A549 (cell line): ENCODE measurements at regions not wholly inside any gene's neighbourhood (a gene's known extent, or its start where the extent isn't known, plus 50 kb on each side); places are given as distances from the start of the nearest gene placed in this dataset.
A peak's percentile ranks its signal among the peaks of the same experiment; 100 is the strongest.

Source experiments
- ATAC-seq, 2 experiments: fragments of 200-7000 bp in 1 of 2; fragments of >200 bp in 1 of 2; cut with Nextera tagmentation in 1 of 2; cut with Tn5 transposase in 1 of 2; 3 replicates each; pipeline versions ENCODE4 v1.8.0 to v1.9.1; 2018 to 2020; ENCODE audit warnings: mild to moderate bottlenecking in 1 of 2, moderate library complexity in 1 of 2
- CTCF ChIA-PET: fragments of 300-600 bp; sonication (Branson Sonifier 250); formaldehyde crosslinking; extraction: SDS; loops from one replicate; lab custom pipeline; 2021; ENCODE audit warnings: antibody characterized with exemption, inconsistent platforms; lab: Yijun Ruan, JAX
- POLR2A ChIA-PET: fragments of 350-600 bp; formaldehyde crosslinking; extraction: SDS; loops from one replicate; lab custom pipeline; 2021; ENCODE audit warnings: antibody characterized with exemption, inconsistent platforms; lab: Yijun Ruan, JAX
- DNase-seq, 2 experiments: peaks; one replicate each; pipeline versions ENCODE4 v3.0.0 to v3.0.0-alpha.2; 2011 to 2016; ENCODE audit warnings: low read depth in 1 of 2, low spot score in 1 of 2
- FAIRE-seq: peaks from 2 replicates; lab custom pipeline; 2011; peaks lifted over from hg19 to GRCh38; lab: Jason Lieb, UNC
- H3K27ac ChIP-seq, 2 experiments: fragments of >200 bp; sonication (Bioruptor Twin); formaldehyde crosslinking; 3 replicates each; pipeline ENCODE4 v1.5.1; 2016 to 2017
- H3K4me1 ChIP-seq: fragments of >200 bp; sonication (Bioruptor Twin); formaldehyde crosslinking; 3 replicates; pipeline ENCODE4 v1.6.1; 2016
- H3K4me2 ChIP-seq: fragments of >200 bp; sonication (Bioruptor Twin); formaldehyde crosslinking; 3 replicates; pipeline ENCODE4 v1.6.1; 2016
- H3K4me3 ChIP-seq: fragments of >200 bp; sonication (Bioruptor Twin); formaldehyde crosslinking; 3 replicates; pipeline ENCODE4 v1.5.1; 2016
- H3K9me3 ChIP-seq: fragments of >200 bp; sonication (Bioruptor Twin); formaldehyde crosslinking; 3 replicates; pipeline ENCODE4 v1.6.1; 2016
- CBX8 ChIP-seq: fragments of 200-600 bp; sonication (generic); IDR thresholded peaks from 2 replicates; pipeline ENCODE4 v1.6.1; 2016
- CEBPB ChIP-seq, 2 experiments: fragments of >200 bp in 1 of 2; sonication (Bioruptor Twin) in 1 of 2; formaldehyde crosslinking in 1 of 2; IDR thresholded peaks; 2 replicates each; pipeline ENCODE4 v1.6.1; 2012 to 2016
- EHMT2 ChIP-seq: fragments of 200-600 bp; sonication (generic); IDR thresholded peaks from 2 replicates; pipeline ENCODE4 v1.6.1; 2016; ENCODE audit warnings: antibody characterized with exemption, low read depth, mild to moderate bottlenecking, moderate library complexity
- EP300 ChIP-seq, 2 experiments: fragments of >200 bp; sonication (Bioruptor Twin); formaldehyde crosslinking; IDR thresholded peaks; 2 replicates in 1 of 2; 3 replicates in 1 of 2; pipeline ENCODE4 v1.6.1; 2016 to 2017
- GATA3 ChIP-seq: IDR thresholded peaks from 2 replicates; pipeline ENCODE4 v1.6.1; 2012; ENCODE audit warnings: borderline replicate concordance
- HDAC2 ChIP-seq: fragments of 200-600 bp; sonication (generic); IDR thresholded peaks from 2 replicates; pipeline ENCODE4 v1.6.1; 2016
- HEYL ChIP-seq: fragments of 250-450 bp; sonication (Bioruptor Pico); IDR thresholded peaks from 2 replicates; pipeline ENCODE4 v1.8.0; 2021; ENCODE audit warnings: mild to moderate bottlenecking, moderate library complexity
- HOXA7 ChIP-seq: fragments of 250-450 bp; sonication (Bioruptor Pico); IDR thresholded peaks from 2 replicates; pipeline ENCODE4 v1.5.0; 2020; ENCODE audit warnings: mild to moderate bottlenecking, moderate library complexity
- HOXB5 ChIP-seq: fragments of 250-450 bp; sonication (Bioruptor Pico); IDR thresholded peaks from 2 replicates; pipeline ENCODE4 v1.5.0; 2020; ENCODE audit warnings: mild to moderate bottlenecking, moderate library complexity
- JUN ChIP-seq, 2 experiments: fragments of >200 bp; sonication (Bioruptor Twin); formaldehyde crosslinking; IDR thresholded peaks; 2 replicates in 1 of 2; 3 replicates in 1 of 2; pipeline ENCODE4 v1.6.1; 2016 to 2017
- JUNB ChIP-seq: fragments of >200 bp; sonication (Bioruptor Twin); formaldehyde crosslinking; IDR thresholded peaks from 2 replicates; pipeline ENCODE4 v1.6.1; 2016
- KDM5A ChIP-seq: fragments of 200-600 bp; sonication (generic); IDR thresholded peaks from 2 replicates; pipeline ENCODE4 v1.6.1; 2016; ENCODE audit warnings: antibody characterized with exemption, mild to moderate bottlenecking
- MAFK ChIP-seq: fragments of 450-650 bp; IDR thresholded peaks from 2 replicates; pipeline ENCODE4 v1.6.1; 2014; ENCODE audit not compliant: partially characterized antibody
- NFE2L2 ChIP-seq: fragments of 150-350 bp; conservative IDR thresholded peaks from 2 replicates; pipeline ENCODE4 v1.6.1; 2014; ENCODE audit warnings: low read length
- NPAS2 ChIP-seq: fragments of 250-450 bp; sonication (Bioruptor Pico); IDR thresholded peaks from 2 replicates; pipeline ENCODE4 v1.8.0; 2022; ENCODE audit warnings: mild to moderate bottlenecking, moderate library complexity, borderline replicate concordance
- NR3C1 ChIP-seq: fragments of >200 bp; sonication (Bioruptor Twin); formaldehyde crosslinking; IDR thresholded peaks from 3 replicates; pipeline ENCODE4 v1.6.1; 2017
- PHF8 ChIP-seq: fragments of 200-600 bp; sonication (generic); IDR thresholded peaks from 2 replicates; pipeline ENCODE4 v1.6.1; 2016; ENCODE audit warnings: low read depth, mild to moderate bottlenecking, antibody characterized with exemption, moderate library complexity, borderline replicate concordance
- POLR2AphosphoS2 ChIP-seq: conservative IDR thresholded peaks from 2 replicates; pipeline ENCODE4 v1.6.1; 2012; ENCODE audit warnings: low read length, improper control_type of control experiment, inconsistent platforms
- RARB ChIP-seq: fragments of 250-450 bp; sonication (Bioruptor Pico); IDR thresholded peaks from 2 replicates; pipeline ENCODE4 v1.8.0; 2021; ENCODE audit warnings: mild to moderate bottlenecking, moderate library complexity
- RCOR1 ChIP-seq: fragments of 150-350 bp; IDR thresholded peaks from 2 replicates; pipeline ENCODE4 v1.6.1; 2014; ENCODE audit warnings: antibody characterized with exemption, low read length, low read depth
- RNF2 ChIP-seq: fragments of 200-600 bp; sonication (generic); IDR thresholded peaks from 2 replicates; pipeline ENCODE4 v1.6.1; 2016; ENCODE audit warnings: low read depth, mild to moderate bottlenecking, antibody characterized with exemption, moderate library complexity, borderline replicate concordance
- SMC3 ChIP-seq: fragments of >200 bp; sonication (Bioruptor Twin); formaldehyde crosslinking; IDR thresholded peaks from 3 replicates; pipeline ENCODE4 v1.6.1; 2018; ENCODE audit warnings: inconsistent platforms
- TFCP2L1 ChIP-seq: fragments of 250-450 bp; sonication (Bioruptor Pico); IDR thresholded peaks from 2 replicates; pipeline ENCODE4 v1.5.0; 2021; ENCODE audit warnings: mild to moderate bottlenecking
- ZFP36 ChIP-seq: fragments of 450-650 bp; IDR thresholded peaks from 2 replicates; pipeline ENCODE4 v1.6.1; 2014; ENCODE audit warnings: borderline replicate concordance; ENCODE audit not compliant: partially characterized antibody
- ZNF302 ChIP-seq: fragments of 250-450 bp; sonication (Bioruptor Pico); IDR thresholded peaks from 2 replicates; pipeline ENCODE4 v1.9.0; 2021; ENCODE audit warnings: inconsistent platforms, mild to moderate bottlenecking, moderate library complexity
- WGBS: methylation state at CpG from one replicate; pipeline ENCODE4 v1.1.6; 2017; ENCODE audit errors: missing lambda C conversion rate; 5-methylcytosine and 5-hydroxymethylcytosine counted together
- TF ChIP-seq, protein P1 (sequence below): fragments of >200 bp; sonication (Bioruptor Twin); formaldehyde crosslinking; IDR thresholded peaks from 3 replicates; pipeline ENCODE4 v1.5.1; 2016
- TF ChIP-seq, protein P2 (sequence below): IDR thresholded peaks from 2 replicates; pipeline ENCODE4 v1.6.1; 2012
- TF ChIP-seq, protein P3 (sequence below): fragments of 150-350 bp; IDR thresholded peaks from 2 replicates; pipeline ENCODE4 v1.6.1; 2014; ENCODE audit warnings: low read depth, mild to moderate bottlenecking, low read length
- TF ChIP-seq, protein P4 (sequence below): fragments of 250-450 bp; sonication (Bioruptor Pico); IDR thresholded peaks from 2 replicates; pipeline ENCODE4 v1.5.0; 2020; ENCODE audit warnings: low read depth, mild to moderate bottlenecking, moderate library complexity

DNA sequence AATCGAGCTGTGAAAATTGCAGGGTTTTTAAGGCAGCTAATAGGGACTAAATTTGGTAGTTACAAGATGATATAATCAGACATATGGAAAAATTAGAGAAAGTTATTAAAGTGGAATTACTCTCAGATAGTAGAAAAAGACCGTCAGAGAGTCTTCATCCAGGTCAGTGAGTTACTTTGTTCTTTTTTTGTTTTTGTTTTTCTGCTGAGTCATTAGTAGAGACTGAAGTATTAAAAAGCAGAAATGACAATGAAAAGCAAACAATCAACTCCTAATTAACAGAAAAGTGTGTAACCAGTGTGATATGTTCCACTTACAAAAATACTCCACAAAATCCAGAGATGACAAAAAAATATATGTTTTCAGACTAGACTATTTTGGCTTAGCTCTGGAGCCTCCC is 480.4 kb upstream of the COX7C start:
- no peaks in the 10 kb centered on the region for H3K4me1 ChIP-seq
- POLR2A ChIA-PET = no interaction called here
- H3K27ac ChIP-seq = no peak overlapping the region
- peaks cover 4% of the 10 kb centered on the region; the same call in 1 of the 3 replicates for H3K9me3 ChIP-seq
- CTCF ChIA-PET = no interaction called here
- DNase-seq = no peak
- no peak for FAIRE-seq
- no peak for ATAC-seq
- H3K4me3 ChIP-seq = no peak overlapping the region
- 44% methylated on average over 2 of the region's 2 CpGs for WGBS
- H3K4me2 ChIP-seq = no peak overlapping the region
- TF ChIP-seq NFE2L2 = peak; percentile 51
- TF ChIP-seq RCOR1 = no peak
- TF ChIP-seq MAFK = peak; percentile 76

DNA sequence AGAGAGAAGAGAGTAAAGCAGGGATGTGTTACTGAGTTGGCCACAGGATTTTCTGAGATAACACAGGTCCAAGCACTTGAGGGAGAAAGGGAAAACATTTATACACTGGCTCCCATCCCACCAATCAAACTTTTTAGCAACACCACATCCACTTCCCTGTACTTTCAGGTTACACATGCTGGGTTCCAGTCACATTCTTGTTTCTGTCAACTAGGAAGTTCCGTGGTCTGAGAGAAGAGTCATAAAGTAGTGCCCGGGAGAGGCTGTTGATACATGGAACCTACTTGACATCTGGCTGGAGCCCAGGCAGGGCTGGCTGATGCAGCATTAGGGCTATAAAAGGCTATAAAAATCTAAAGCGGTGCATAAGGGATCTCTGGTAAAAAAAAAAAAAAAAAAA is 473.9 kb upstream of the COX7C start:
- no peaks in the 10 kb centered on the region for H3K4me1 ChIP-seq
- ChIA-PET CTCF (no interaction called here), POLR2A (no interaction called here)
- 50% methylated on average over 3 of the region's 3 CpGs for WGBS
- FAIRE-seq (no peak), ATAC-seq (no peak), DNase-seq (no peak)
- H3K4me3 ChIP-seq = no peak overlapping the region
- TF ChIP-seq RARB (CRISPR knock-in tag) (no peak), ZNF302 (CRISPR knock-in tag) (no peak), NPAS2 (CRISPR knock-in tag) (no peak), KDM5A (no peak), HEYL (CRISPR knock-in tag) (no peak), JUN (IDR thresholded peaks at IDR 0.05) (no peak), HDAC2 (no peak), POLR2AphosphoS2 (no peak), PHF8 (no peak), CEBPB (IDR thresholded peaks at IDR 0.05) (no peak), SMC3 (no peak), HOXA7 (CRISPR knock-in tag) (no peak), RCOR1 (no peak), MAFK (no peak), JUNB (no peak), RNF2 (no peak), HOXB5 (CRISPR knock-in tag) (no peak)
- TF ChIP-seq, protein P1, sequence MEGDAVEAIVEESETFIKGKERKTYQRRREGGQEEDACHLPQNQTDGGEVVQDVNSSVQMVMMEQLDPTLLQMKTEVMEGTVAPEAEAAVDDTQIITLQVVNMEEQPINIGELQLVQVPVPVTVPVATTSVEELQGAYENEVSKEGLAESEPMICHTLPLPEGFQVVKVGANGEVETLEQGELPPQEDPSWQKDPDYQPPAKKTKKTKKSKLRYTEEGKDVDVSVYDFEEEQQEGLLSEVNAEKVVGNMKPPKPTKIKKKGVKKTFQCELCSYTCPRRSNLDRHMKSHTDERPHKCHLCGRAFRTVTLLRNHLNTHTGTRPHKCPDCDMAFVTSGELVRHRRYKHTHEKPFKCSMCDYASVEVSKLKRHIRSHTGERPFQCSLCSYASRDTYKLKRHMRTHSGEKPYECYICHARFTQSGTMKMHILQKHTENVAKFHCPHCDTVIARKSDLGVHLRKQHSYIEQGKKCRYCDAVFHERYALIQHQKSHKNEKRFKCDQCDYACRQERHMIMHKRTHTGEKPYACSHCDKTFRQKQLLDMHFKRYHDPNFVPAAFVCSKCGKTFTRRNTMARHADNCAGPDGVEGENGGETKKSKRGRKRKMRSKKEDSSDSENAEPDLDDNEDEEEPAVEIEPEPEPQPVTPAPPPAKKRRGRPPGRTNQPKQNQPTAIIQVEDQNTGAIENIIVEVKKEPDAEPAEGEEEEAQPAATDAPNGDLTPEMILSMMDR = no peak
- TF ChIP-seq, protein P2, sequence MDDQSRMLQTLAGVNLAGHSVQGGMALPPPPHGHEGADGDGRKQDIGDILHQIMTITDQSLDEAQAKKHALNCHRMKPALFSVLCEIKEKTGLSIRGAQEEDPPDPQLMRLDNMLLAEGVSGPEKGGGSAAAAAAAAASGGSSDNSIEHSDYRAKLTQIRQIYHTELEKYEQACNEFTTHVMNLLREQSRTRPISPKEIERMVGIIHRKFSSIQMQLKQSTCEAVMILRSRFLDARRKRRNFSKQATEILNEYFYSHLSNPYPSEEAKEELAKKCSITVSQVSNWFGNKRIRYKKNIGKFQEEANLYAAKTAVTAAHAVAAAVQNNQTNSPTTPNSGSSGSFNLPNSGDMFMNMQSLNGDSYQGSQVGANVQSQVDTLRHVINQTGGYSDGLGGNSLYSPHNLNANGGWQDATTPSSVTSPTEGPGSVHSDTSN = no peak
- peaks cover 4% of the 10 kb centered on the region; the same call in 1 of the 3 replicates for H3K9me3 ChIP-seq
- H3K27ac ChIP-seq = no peak overlapping the region
- no peak overlapping the region for H3K4me2 ChIP-seq

DNA sequence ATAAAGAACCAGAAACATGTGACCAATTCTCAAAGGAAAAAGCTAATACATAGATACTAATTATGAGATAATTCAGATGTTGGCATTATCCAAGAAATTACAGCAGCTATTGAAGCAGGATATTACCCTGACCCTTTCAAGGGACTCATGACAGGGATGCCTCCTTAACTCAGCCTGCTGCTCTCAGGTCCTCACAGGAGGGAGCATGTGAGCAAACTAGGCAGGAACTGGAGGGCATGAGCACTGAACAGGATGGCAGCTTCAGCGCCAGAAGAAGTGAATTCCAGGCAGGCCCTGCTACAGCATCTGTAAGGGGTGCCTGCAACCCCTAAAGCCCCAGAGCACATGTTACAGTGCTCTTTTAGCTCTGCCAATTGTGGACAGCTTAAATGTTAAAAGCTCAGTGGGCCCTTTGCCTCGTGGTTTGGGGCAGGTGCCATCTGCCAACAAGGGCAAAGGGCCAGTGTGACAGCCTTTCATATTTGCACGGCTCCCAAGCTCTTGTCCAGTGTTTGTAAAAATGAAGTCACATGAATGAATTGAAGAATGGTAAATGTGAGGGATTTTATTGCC is 464.7 kb upstream of the COX7C start:
- DNase-seq = no peak
- FAIRE-seq = no peak
- Histone ChIP-seq H3K27ac (no peak overlapping the region), H3K4me3 (no peak overlapping the region), H3K4me2 (no peak overlapping the region), H3K4me1 (no peaks in the 10 kb centered on the region), H3K9me3 (no peaks in the 10 kb centered on the region)
- ChIA-PET CTCF (no interaction called here), POLR2A (no interaction called here)
- no peak for ATAC-seq
- 34% methylated on average over 2 of the region's 3 CpGs for WGBS
- TF ChIP-seq EP300 (IDR thresholded peaks at IDR 0.05) (no peak), GATA3 (no peak), ZFP36 (no peak), HOXB5 (CRISPR knock-in tag) (no peak), EHMT2 (no peak), HEYL (CRISPR knock-in tag) (no peak), CBX8 (no peak), ZNF302 (CRISPR knock-in tag) (no peak), TFCP2L1 (CRISPR knock-in tag) (no peak), NFE2L2 (no peak), NR3C1 (no peak)
- TF ChIP-seq, protein P1 = no peak
- TF ChIP-seq, protein P3, sequence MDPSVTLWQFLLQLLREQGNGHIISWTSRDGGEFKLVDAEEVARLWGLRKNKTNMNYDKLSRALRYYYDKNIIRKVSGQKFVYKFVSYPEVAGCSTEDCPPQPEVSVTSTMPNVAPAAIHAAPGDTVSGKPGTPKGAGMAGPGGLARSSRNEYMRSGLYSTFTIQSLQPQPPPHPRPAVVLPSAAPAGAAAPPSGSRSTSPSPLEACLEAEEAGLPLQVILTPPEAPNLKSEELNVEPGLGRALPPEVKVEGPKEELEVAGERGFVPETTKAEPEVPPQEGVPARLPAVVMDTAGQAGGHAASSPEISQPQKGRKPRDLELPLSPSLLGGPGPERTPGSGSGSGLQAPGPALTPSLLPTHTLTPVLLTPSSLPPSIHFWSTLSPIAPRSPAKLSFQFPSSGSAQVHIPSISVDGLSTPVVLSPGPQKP = no peak
- TF ChIP-seq, protein P4, sequence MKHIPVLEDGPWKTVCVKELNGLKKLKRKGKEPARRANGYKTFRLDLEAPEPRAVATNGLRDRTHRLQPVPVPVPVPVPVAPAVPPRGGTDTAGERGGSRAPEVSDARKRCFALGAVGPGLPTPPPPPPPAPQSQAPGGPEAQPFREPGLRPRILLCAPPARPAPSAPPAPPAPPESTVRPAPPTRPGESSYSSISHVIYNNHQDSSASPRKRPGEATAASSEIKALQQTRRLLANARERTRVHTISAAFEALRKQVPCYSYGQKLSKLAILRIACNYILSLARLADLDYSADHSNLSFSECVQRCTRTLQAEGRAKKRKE (CRISPR knock-in tag) = no peak
